ENCODE measurements at regions not wholly inside any gene's neighbourhood (a gene's known extent, or its start where the extent isn't known, plus 50 kb on each side); places are given as distances from the start of the nearest gene placed in this dataset.

GRCh38 chr16:47979164-47979520 is 176.7 kb downstream of the ABCC12 start:
- peaks cover 11% of the 10 kb centered on the region; the same call in 1 of the 2 replicates for H3K4me1 ChIP-seq
- ChIA-PET CTCF (no interaction called here), POLR2A (no interaction called here)
- no peaks in the 10 kb centered on the region for H3K4me1 Mint-ChIP-seq (ENCODE audit: low read depth, unreplicated experiment)
- H3K27me3 Mint-ChIP-seq (ENCODE audit: insufficient read depth, unreplicated experiment): peaks cover 4% of the 10 kb centered on the region
- H3K9me3 ChIP-seq: no peaks in the 10 kb centered on the region
- DNase-seq: no peak
- no peak overlapping the region for H3K4me3 ChIP-seq (ENCODE audit: low read depth, low read length)
- H3K9me3 Mint-ChIP-seq (ENCODE audit: unreplicated experiment): no peaks in the 10 kb centered on the region
- no peaks in the 10 kb centered on the region for H3K36me3 Mint-ChIP-seq (ENCODE audit: insufficient read depth, unreplicated experiment)
- TF ChIP-seq CTCF (IDR thresholded peaks at IDR 0.05; ENCODE audit: insufficient read depth in 1 of 2, low read depth in 1 of 2, low read length in 1 of 2, severe bottlenecking in 1 of 2, unreplicated experiment in 1 of 2): no peak
- H3K36me3 ChIP-seq (ENCODE audit: control insufficient read depth, insufficient read depth, low read length): no peaks in the 10 kb centered on the region
- H3K27me3 ChIP-seq (replicated peaks; ENCODE audit: control insufficient read depth, insufficient read depth, low read length): no peaks in the 10 kb centered on the region
- BruUV-seq (replicated peaks): no TSS peak
- no peak overlapping the region for H3K4me3 Mint-ChIP-seq (ENCODE audit: unreplicated experiment)
- intact Hi-C loops (cut with micrococcal nuclease; ENCODE audit: unreplicated experiment): loop anchor here (10.0 kb wide), 1 partner anchor 76 kb away; no protein-coding TSS in a partner anchor
- no peak overlapping the region for H3K27ac Mint-ChIP-seq (ENCODE audit: unreplicated experiment)

GRCh38 chr16:47978491-47979163 is 177.2 kb downstream of the ABCC12 start:
- Mint-ChIP-seq H3K4me1 (ENCODE audit: low read depth, unreplicated experiment) (no peaks in the 10 kb centered on the region), H3K36me3 (ENCODE audit: insufficient read depth, unreplicated experiment) (no peaks in the 10 kb centered on the region), H3K27ac (ENCODE audit: unreplicated experiment) (no peak overlapping the region), H3K27me3 (ENCODE audit: insufficient read depth, unreplicated experiment) (peaks cover under 1% of the 10 kb centered on the region), H3K9me3 (ENCODE audit: unreplicated experiment) (no peaks in the 10 kb centered on the region), H3K4me3 (ENCODE audit: unreplicated experiment) (no peak overlapping the region)
- BruUV-seq (replicated peaks): no TSS peak
- no peak for TF ChIP-seq CTCF (IDR thresholded peaks at IDR 0.05; ENCODE audit: insufficient read depth in 1 of 2, low read depth in 1 of 2, low read length in 1 of 2, severe bottlenecking in 1 of 2, unreplicated experiment in 1 of 2)
- ChIA-PET POLR2A (no interaction called here), CTCF (no interaction called here)
- no peaks in the 10 kb centered on the region for H3K9me3 ChIP-seq
- no peaks in the 10 kb centered on the region for H3K27me3 ChIP-seq (replicated peaks; ENCODE audit: control insufficient read depth, insufficient read depth, low read length)
- H3K4me1 ChIP-seq: peaks cover 11% of the 10 kb centered on the region; the same call in 1 of the 2 replicates
- intact Hi-C loops (cut with micrococcal nuclease; ENCODE audit: unreplicated experiment): loop anchor here (10.0 kb wide), 1 partner anchor 76 kb away; no protein-coding TSS in a partner anchor
- no peaks in the 10 kb centered on the region for H3K36me3 ChIP-seq (ENCODE audit: control insufficient read depth, insufficient read depth, low read length)
- no peak overlapping the region for H3K4me3 ChIP-seq (ENCODE audit: low read depth, low read length)
- no peak for DNase-seq

- H3K36me3 Mint-ChIP-seq (ENCODE audit: insufficient read depth, unreplicated experiment): no peaks in the 10 kb centered on the region
- no peaks in the 10 kb centered on the region for H3K4me1 Mint-ChIP-seq (ENCODE audit: low read depth, unreplicated experiment)
- intact Hi-C loops (cut with micrococcal nuclease; ENCODE audit: unreplicated experiment): loop anchor here (10.0 kb wide), 1 partner anchor 77 kb away; no protein-coding TSS in a partner anchor
Observed at GRCh38 chr16:47977802-47978201, 178.0 kb downstream of the ABCC12 start.

More at GRCh38 chr16:47977802-47978201, 178.0 kb downstream of the ABCC12 start:
- TF ChIP-seq CTCF (IDR thresholded peaks at IDR 0.05; ENCODE audit: insufficient read depth in 1 of 2, low read depth in 1 of 2, low read length in 1 of 2, severe bottlenecking in 1 of 2, unreplicated experiment in 1 of 2): no peak
- Histone ChIP-seq H3K4me1 (peaks cover 11% of the 10 kb centered on the region; the same call in 1 of the 2 replicates), H3K36me3 (ENCODE audit: control insufficient read depth, insufficient read depth, low read length) (no peaks in the 10 kb centered on the region), H3K9me3 (no peaks in the 10 kb centered on the region), H3K4me3 (ENCODE audit: low read depth, low read length) (no peak overlapping the region), H3K27me3 (replicated peaks; ENCODE audit: control insufficient read depth, insufficient read depth, low read length) (no peaks in the 10 kb centered on the region)
- DNase-seq: peak in 1 of 2 experiments; percentile 1
- no peak overlapping the region for H3K27ac Mint-ChIP-seq (ENCODE audit: unreplicated experiment)
- H3K9me3 Mint-ChIP-seq (ENCODE audit: unreplicated experiment): no peaks in the 10 kb centered on the region
- CTCF ChIA-PET: interaction anchor here (0.6 to 1.0 kb wide), 2 partner anchors 63 to 187 kb away, joined by 3 read pairs; no protein-coding TSS in a partner anchor
- BruUV-seq (replicated peaks): no TSS peak
- no peaks in the 10 kb centered on the region for H3K27me3 Mint-ChIP-seq (ENCODE audit: insufficient read depth, unreplicated experiment)
- POLR2A ChIA-PET: no interaction called here
- no peak overlapping the region for H3K4me3 Mint-ChIP-seq (ENCODE audit: unreplicated experiment)

All from Caco-2 (cell line).